ENCODE measurements at regions not wholly inside any gene's neighbourhood (a gene's known extent, or its start where the extent isn't known, plus 50 kb on each side); places are given as distances from the start of the nearest gene placed in this dataset.

DNA sequence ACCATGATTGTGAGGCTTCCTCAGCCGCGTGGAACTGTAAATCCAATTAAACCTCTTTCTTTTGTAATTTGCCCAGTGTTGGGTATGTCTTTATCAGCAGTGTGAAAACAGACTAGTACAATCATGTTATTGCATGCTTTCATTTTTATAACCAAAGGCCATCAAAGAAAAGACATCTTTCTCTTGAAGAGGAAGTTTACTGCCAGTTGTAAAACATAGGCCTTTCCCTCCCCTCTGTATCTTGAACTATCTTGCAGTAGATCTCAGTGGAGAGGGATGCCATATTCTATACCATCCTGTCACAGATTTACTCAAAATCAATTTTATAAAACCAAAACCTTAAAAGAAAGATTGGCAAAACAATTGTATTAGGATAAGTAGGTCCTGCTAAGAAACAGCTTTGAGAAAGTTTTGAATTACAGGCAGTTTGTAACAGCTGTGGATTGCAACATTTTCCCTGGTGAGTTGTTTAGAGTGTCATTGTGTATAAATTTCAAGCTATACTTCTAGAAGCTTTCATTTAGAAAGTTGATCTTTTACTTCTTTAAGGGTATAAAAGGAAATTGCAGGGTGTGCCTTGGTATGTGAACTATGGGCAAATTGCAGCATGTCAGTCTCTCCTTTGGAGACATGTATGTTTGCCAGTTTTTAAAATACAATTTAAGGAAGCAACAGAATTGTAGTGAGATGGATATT, 128.0 kb downstream of the ATP23 start:
- Histone ChIP-seq H3K4me3 (ENCODE audit: low read length) (no peak overlapping the region), H3K4me1 (ENCODE audit: insufficient read depth, low read length) (no peaks in the 10 kb centered on the region), H3K27ac (ENCODE audit: low read depth, low read length) (no peak overlapping the region), H3K27me3 (ENCODE audit: insufficient read depth, low read length) (no peaks in the 10 kb centered on the region), H3K36me3 (ENCODE audit: insufficient read depth, low read length) (no peaks in the 10 kb centered on the region), H3K9me3 (ENCODE audit: insufficient read depth, low read depth, low read length) (no peaks in the 10 kb centered on the region), H3K9ac (ENCODE audit: low read depth, low read length) (no peak overlapping the region)
- WGBS, result 100% methylated on average over 2 of the region's 2 CpGs

DNA sequence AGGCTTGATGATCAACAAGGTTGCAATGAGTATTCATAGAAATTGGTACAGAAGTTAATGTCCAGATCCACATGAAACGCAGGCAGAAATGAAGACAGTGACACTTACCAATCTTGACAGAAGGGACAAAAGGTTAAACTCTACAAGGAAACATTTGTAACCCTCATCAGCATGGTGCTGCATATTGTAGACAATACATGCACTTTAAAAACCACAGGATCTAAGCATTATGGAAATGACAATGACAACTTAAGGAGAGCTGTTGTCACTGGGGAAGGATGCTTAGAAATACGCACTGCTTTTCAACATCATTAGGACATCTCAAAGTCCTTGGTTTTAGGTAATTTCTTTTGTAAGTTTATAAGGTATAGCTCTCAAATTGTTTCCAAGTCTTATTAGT, 130.6 kb downstream of the ATP23 start:
- 93% methylated on average over 2 of the region's 2 CpGs for WGBS
- Histone ChIP-seq H3K27me3 (ENCODE audit: insufficient read depth, low read length) (no peaks in the 10 kb centered on the region), H3K4me3 (ENCODE audit: low read length) (no peak overlapping the region), H3K9me3 (ENCODE audit: insufficient read depth, low read depth, low read length) (no peaks in the 10 kb centered on the region), H3K36me3 (ENCODE audit: insufficient read depth, low read length) (no peaks in the 10 kb centered on the region), H3K4me1 (ENCODE audit: insufficient read depth, low read length) (no peaks in the 10 kb centered on the region), H3K9ac (ENCODE audit: low read depth, low read length) (no peak overlapping the region), H3K27ac (ENCODE audit: low read depth, low read length) (no peak overlapping the region)

DNA sequence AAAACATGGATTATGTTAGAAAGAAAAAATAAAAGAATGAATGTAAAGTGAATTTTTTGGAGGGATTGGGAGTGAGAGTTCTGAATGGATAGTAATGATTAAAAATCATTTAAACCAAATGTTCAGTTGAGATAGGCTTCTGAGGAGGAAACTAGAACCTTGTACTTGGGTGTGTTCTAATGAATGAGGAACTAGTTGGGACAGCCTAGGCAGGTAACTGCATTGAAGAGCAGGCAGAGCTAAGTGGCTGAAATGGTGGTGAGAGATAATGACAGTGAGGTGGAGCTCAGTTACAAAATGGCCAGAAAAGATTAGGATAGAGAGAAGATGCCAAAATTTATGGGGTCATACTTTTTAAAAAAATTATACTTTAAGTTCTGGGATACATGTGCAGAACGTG, 132.9 kb downstream of the ATP23 start:
- no peaks in the 10 kb centered on the region for H3K4me1 ChIP-seq (ENCODE audit: insufficient read depth, low read length)
- 100% methylated on average over 1 of the region's 1 CpG for WGBS

DNA sequence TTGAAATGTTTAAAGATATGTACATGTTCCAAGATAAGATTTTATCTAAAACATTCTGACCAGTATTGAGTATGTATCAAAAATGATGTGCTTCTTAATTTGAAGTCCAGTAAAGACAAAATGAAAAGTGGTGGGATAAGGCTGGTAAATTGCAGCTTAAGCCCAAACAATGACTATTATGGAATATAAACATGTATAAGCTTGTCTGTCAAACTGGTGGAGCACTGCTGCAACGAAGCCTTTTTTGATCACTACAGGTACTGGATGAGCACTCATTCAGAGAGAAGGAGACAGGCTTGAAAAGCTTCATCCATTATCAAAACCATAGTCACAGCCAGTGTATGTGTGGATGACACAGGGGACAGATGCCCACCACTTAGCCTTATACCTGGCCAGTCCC, 138.4 kb downstream of the ATP23 start:
- H3K36me3 ChIP-seq (ENCODE audit: insufficient read depth, low read length), result no peaks in the 10 kb centered on the region
- H3K27me3 ChIP-seq (ENCODE audit: insufficient read depth, low read length), result no peaks in the 10 kb centered on the region
- H3K4me3 ChIP-seq (ENCODE audit: low read length), result no peak overlapping the region
- no peak overlapping the region for H3K27ac ChIP-seq (ENCODE audit: low read depth, low read length)
- no peaks in the 10 kb centered on the region for H3K4me1 ChIP-seq (ENCODE audit: insufficient read depth, low read length)
- H3K9me3 ChIP-seq (ENCODE audit: insufficient read depth, low read depth, low read length), result no peaks in the 10 kb centered on the region
- WGBS, result 63% methylated on average over 1 of the region's 1 CpG
- no peak overlapping the region for H3K9ac ChIP-seq (ENCODE audit: low read depth, low read length)

More for the DNA sequence above, 132.9 kb downstream of the ATP23 start:
- Histone ChIP-seq H3K9me3 (ENCODE audit: insufficient read depth, low read depth, low read length) (no peaks in the 10 kb centered on the region), H3K36me3 (ENCODE audit: insufficient read depth, low read length) (no peaks in the 10 kb centered on the region), H3K27ac (ENCODE audit: low read depth, low read length) (no peak overlapping the region), H3K9ac (ENCODE audit: low read depth, low read length) (no peak overlapping the region), H3K27me3 (ENCODE audit: insufficient read depth, low read length) (no peaks in the 10 kb centered on the region), H3K4me3 (ENCODE audit: low read length) (no peak overlapping the region)

DNA sequence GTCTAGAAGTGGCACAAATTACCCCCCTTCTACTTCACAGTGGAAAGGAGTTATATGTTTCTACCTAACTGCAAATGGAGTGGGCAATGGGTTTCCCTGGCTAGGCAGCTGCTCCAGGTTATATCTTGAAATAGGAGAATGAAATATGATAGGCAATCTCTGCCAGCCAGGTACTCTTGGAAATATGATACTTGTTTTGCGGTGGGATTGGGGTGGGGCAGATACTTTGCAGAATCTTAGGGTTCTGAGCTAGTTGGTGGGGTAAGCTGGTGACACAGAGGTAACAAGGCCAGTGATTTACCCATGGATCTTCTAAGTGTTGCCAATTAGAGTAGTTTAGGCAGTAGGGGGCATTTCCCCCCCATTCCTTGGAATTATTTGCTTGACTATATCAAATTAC, 140.1 kb downstream of the ATP23 start:
- H3K27ac ChIP-seq (ENCODE audit: low read depth, low read length), result no peak overlapping the region
- H3K36me3 ChIP-seq (ENCODE audit: insufficient read depth, low read length), result no peaks in the 10 kb centered on the region
- no peaks in the 10 kb centered on the region for H3K27me3 ChIP-seq (ENCODE audit: insufficient read depth, low read length)
- WGBS, result 0% methylated on average over 1 of the region's 1 CpG
- H3K4me1 ChIP-seq (ENCODE audit: insufficient read depth, low read length), result no peaks in the 10 kb centered on the region
- H3K9ac ChIP-seq (ENCODE audit: low read depth, low read length), result no peak overlapping the region
- no peak overlapping the region for H3K4me3 ChIP-seq (ENCODE audit: low read length)
- no peaks in the 10 kb centered on the region for H3K9me3 ChIP-seq (ENCODE audit: insufficient read depth, low read depth, low read length)

DNA sequence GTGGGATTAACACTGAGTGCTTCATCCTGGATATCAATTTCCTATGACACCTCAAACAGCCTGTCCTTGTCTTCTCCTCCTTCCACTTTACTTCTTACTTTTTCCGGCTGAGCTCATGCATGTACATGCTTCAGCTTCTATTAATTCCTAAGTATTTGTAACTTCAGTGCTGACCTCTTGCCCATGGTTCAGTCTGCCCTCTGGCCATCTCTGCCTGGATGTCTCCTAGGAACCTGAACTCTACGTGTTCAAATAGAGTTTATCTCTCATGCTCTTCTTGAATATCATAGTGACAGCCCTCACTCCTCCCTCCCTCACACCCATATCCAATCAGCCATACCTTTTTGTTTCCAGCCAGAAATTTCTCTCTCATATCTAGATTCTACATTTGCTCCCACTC, 141.6 kb downstream of the ATP23 start:
- Histone ChIP-seq H3K9ac (ENCODE audit: low read depth, low read length) (no peak overlapping the region), H3K9me3 (ENCODE audit: insufficient read depth, low read depth, low read length) (no peaks in the 10 kb centered on the region), H3K4me1 (ENCODE audit: insufficient read depth, low read length) (peaks cover 5% of the 10 kb centered on the region; the same call in 1 of the 2 replicates), H3K4me3 (ENCODE audit: low read length) (no peak overlapping the region), H3K27me3 (ENCODE audit: insufficient read depth, low read length) (no peaks in the 10 kb centered on the region), H3K27ac (ENCODE audit: low read depth, low read length) (no peak overlapping the region), H3K36me3 (ENCODE audit: insufficient read depth, low read length) (no peaks in the 10 kb centered on the region)
- 91% methylated on average over 2 of the region's 2 CpGs for WGBS

DNA sequence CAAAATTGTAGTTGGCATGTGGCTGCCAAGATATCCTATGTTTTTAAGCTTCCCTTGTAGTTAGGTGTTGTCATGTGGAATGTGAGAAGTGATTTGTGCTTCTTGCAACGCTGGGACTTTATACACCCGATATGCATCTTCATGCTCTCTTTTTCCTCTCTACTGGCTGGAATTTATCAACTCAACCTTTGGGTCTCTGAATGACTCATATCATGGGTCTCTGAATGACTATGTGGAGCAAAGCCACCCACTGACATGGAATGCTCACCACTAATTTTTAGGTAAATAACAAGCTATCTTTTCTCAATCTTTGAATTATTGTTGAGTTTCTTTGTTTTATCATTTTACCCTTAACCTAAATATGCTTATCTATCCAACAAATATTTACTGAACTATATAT, 144.6 kb downstream of the ATP23 start:
- H3K27ac ChIP-seq (ENCODE audit: low read depth, low read length), result no peak overlapping the region
- H3K27me3 ChIP-seq (ENCODE audit: insufficient read depth, low read length), result no peaks in the 10 kb centered on the region
- H3K4me3 ChIP-seq (ENCODE audit: low read length), result no peak overlapping the region

DNA sequence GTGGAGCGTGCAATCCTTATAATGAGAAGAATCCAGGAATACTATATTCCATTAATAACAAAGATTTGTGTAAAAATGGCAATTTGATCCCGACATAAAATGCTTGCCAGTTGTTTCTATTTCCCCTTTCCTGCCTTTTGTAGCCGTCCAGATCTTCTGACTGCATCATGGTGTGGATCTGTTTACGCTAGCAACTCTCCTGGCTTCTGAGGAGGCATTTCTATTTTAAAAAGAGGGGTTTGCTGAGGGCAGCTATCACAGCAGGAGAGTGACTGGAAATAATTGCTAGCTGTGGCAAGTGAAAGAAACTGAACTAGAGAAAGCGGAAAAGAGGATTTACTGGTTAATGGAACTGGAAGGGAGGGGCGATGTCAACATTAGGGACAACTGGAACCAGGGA, 145.6 kb downstream of the ATP23 start:
- Histone ChIP-seq H3K9me3 (ENCODE audit: insufficient read depth, low read depth, low read length) (no peaks in the 10 kb centered on the region), H3K27me3 (ENCODE audit: insufficient read depth, low read length) (no peaks in the 10 kb centered on the region), H3K27ac (ENCODE audit: low read depth, low read length) (no peak overlapping the region), H3K36me3 (ENCODE audit: insufficient read depth, low read length) (no peaks in the 10 kb centered on the region), H3K9ac (ENCODE audit: low read depth, low read length) (no peak overlapping the region), H3K4me1 (ENCODE audit: insufficient read depth, low read length) (peaks cover 5% of the 10 kb centered on the region; the same call in 1 of the 2 replicates), H3K4me3 (ENCODE audit: low read length) (no peak overlapping the region)
- WGBS, result 92% methylated on average over 5 of the region's 6 CpGs

More for the DNA sequence above, 144.6 kb downstream of the ATP23 start:
- peaks cover 5% of the 10 kb centered on the region; the same call in 1 of the 2 replicates for H3K4me1 ChIP-seq (ENCODE audit: insufficient read depth, low read length)
- WGBS, result 92% methylated on average over 1 of the region's 2 CpGs
- H3K9me3 ChIP-seq (ENCODE audit: insufficient read depth, low read depth, low read length), result no peaks in the 10 kb centered on the region
- H3K36me3 ChIP-seq (ENCODE audit: insufficient read depth, low read length), result no peaks in the 10 kb centered on the region
- no peak overlapping the region for H3K9ac ChIP-seq (ENCODE audit: low read depth, low read length)

DNA sequence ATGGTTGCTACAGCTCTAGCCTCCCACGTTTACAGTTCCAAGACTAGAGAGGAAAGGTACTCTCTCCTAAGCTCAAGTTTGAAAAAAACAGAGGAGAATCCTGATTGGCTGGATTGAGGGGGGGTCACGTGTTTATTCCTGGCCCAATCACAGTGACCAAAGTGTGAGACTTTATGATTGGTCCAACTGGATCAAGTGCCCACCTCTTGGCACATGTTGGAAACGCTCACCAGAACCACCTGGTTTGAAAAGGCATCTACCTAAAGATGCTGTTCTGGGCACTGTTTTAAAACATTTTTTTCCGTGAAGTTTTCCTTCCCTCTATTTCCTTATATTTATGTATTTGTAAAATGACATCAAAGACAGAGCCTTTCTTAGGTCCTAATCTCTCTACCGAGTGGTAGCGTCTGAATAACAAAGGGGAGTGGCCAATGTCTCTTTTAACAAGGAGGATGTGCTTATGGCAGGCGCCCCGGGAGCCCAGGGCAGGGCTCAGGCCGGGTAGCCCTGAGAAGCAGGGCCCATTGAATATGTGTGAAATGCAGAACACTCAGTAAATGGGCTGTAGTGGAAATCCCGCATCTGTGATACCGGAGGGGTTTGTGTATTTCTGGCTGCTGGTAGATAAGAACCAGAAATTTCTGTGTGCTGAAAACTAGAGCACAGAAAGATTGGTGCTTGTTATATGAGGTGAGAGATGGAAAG, 146.2 kb downstream of the ATP23 start:
- Histone ChIP-seq H3K27ac (ENCODE audit: low read depth, low read length) (no peak overlapping the region), H3K9ac (ENCODE audit: low read depth, low read length) (no peak overlapping the region), H3K36me3 (ENCODE audit: insufficient read depth, low read length) (no peaks in the 10 kb centered on the region), H3K4me3 (ENCODE audit: low read length) (no peak overlapping the region), H3K9me3 (ENCODE audit: insufficient read depth, low read depth, low read length) (no peaks in the 10 kb centered on the region), H3K27me3 (ENCODE audit: insufficient read depth, low read length) (no peaks in the 10 kb centered on the region), H3K4me1 (ENCODE audit: insufficient read depth, low read length) (peaks cover 5% of the 10 kb centered on the region; the same call in 1 of the 2 replicates)
- 46% methylated on average over 10 of the region's 11 CpGs for WGBS

DNA sequence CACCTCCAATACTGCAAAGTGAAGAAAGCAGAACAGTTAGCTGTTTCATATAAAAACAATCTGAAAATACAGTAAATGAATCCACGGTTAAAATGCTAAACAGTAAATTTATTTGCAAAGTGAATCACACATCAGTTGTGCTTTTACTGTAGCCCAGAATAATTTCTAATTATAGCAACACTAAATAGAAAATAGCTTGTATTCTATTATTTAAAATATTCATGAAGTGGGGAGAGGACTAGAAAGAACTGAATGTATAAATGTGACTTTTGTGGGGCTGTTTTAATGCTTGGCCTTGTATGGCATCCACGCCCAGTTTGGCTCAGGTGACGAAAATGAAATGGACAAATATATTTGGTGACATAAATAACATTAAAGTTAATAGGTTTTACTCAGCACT, 148.2 kb downstream of the ATP23 start:
- no peak overlapping the region for H3K4me3 ChIP-seq (ENCODE audit: low read length)
- H3K27ac ChIP-seq (ENCODE audit: low read depth, low read length), result no peak overlapping the region
- H3K27me3 ChIP-seq (ENCODE audit: insufficient read depth, low read length), result no peaks in the 10 kb centered on the region
- H3K36me3 ChIP-seq (ENCODE audit: insufficient read depth, low read length), result no peaks in the 10 kb centered on the region
- WGBS, result 47% methylated on average over 2 of the region's 3 CpGs
- no peaks in the 10 kb centered on the region for H3K9me3 ChIP-seq (ENCODE audit: insufficient read depth, low read depth, low read length)
- H3K4me1 ChIP-seq (ENCODE audit: insufficient read depth, low read length), result peaks cover 5% of the 10 kb centered on the region; the same call in 1 of the 2 replicates
- H3K9ac ChIP-seq (ENCODE audit: low read depth, low read length), result no peak overlapping the region

DNA sequence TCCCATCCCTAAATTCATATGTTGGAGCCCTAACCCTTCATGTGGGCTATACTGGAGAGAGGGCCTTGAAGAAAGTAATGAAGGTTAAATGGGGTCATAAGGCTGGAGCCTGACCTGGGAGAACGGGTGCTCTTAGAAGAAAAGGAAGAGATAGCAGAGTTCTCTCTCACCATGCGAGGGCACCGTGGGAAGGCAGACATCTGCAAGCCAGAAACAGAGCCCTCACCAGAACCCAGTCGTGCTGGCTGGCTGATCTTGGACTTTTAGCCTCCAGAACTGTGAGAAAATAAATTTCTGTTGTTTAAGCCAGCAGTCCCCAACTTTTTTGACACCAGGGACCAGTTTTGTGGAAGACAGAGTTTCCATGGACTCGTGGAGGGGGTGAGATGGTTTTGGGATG, 149.3 kb downstream of the ATP23 start:
- Histone ChIP-seq H3K9me3 (ENCODE audit: insufficient read depth, low read depth, low read length) (no peaks in the 10 kb centered on the region), H3K27me3 (ENCODE audit: insufficient read depth, low read length) (no peaks in the 10 kb centered on the region), H3K27ac (ENCODE audit: low read depth, low read length) (no peak overlapping the region), H3K4me1 (ENCODE audit: insufficient read depth, low read length) (peaks cover 5% of the 10 kb centered on the region; the same call in 1 of the 2 replicates), H3K9ac (ENCODE audit: low read depth, low read length) (no peak overlapping the region), H3K36me3 (ENCODE audit: insufficient read depth, low read length) (no peaks in the 10 kb centered on the region), H3K4me3 (ENCODE audit: low read length) (no peak overlapping the region)
- WGBS, result 85% methylated on average over 5 of the region's 5 CpGs
